ENCODE measurements at regions not wholly inside any gene's neighbourhood (a gene's known extent, or its start where the extent isn't known, plus 50 kb on each side); places are given as distances from the start of the nearest gene placed in this dataset.

- H3K4me3 ChIP-seq = no peak overlapping the region
- intact Hi-C loops (cut with DNase I) = no loop called here
- H3K27me3 ChIP-seq (ENCODE audit: low read depth) = no peaks in the 10 kb centered on the region
- no peaks in the 10 kb centered on the region for H3K36me3 ChIP-seq
- H3K4me1 ChIP-seq = no peaks in the 10 kb centered on the region
- no peak overlapping the region for H3K27ac ChIP-seq
- no peak for ATAC-seq
- no peak for TF ChIP-seq CTCF (IDR thresholded peaks at IDR 0.05)
- no peak for DNase-seq
- H3K9me3 ChIP-seq = no peaks in the 10 kb centered on the region
These were observed 579.8 kb upstream of the CCDC54 start for GRCh38 chr3:106797461-106797860.

- no peak for DNase-seq
- H3K27ac ChIP-seq = no peak overlapping the region
- intact Hi-C loops (cut with DNase I) = no loop called here
- H3K9me3 ChIP-seq = no peaks in the 10 kb centered on the region
- ATAC-seq = no peak
- no peaks in the 10 kb centered on the region for H3K27me3 ChIP-seq (ENCODE audit: low read depth)
- TF ChIP-seq CTCF (IDR thresholded peaks at IDR 0.05) = no peak
- no peaks in the 10 kb centered on the region for H3K36me3 ChIP-seq
- H3K4me1 ChIP-seq = no peaks in the 10 kb centered on the region
- no peak overlapping the region for H3K4me3 ChIP-seq
These were observed 571.6 kb upstream of the CCDC54 start for GRCh38 chr3:106805625-106806024.

- ATAC-seq (no peak), DNase-seq (no peak)
- no peaks in the 10 kb centered on the region for H3K27me3 ChIP-seq (ENCODE audit: low read depth)
- H3K36me3 ChIP-seq = no peaks in the 10 kb centered on the region
- H3K27ac ChIP-seq = no peak overlapping the region
- no peak for TF ChIP-seq CTCF (IDR thresholded peaks at IDR 0.05)
- intact Hi-C loops (cut with DNase I) = no loop called here
- no peaks in the 10 kb centered on the region for H3K4me1 ChIP-seq
- no peak overlapping the region for H3K4me3 ChIP-seq
- H3K9me3 ChIP-seq = no peaks in the 10 kb centered on the region
These were observed 570.3 kb upstream of the CCDC54 start for GRCh38 chr3:106806964-106807363.

GRCh38 chr3:106809041-106809440, 568.2 kb upstream of the CCDC54 start:
- ATAC-seq (no peak), DNase-seq (no peak)
- intact Hi-C loops (cut with DNase I) = no loop called here
- H3K4me1 ChIP-seq = no peaks in the 10 kb centered on the region
- H3K4me3 ChIP-seq = no peak overlapping the region
- H3K27me3 ChIP-seq (ENCODE audit: low read depth) = no peaks in the 10 kb centered on the region
- no peak overlapping the region for H3K27ac ChIP-seq
- no peaks in the 10 kb centered on the region for H3K36me3 ChIP-seq
- no peak for TF ChIP-seq CTCF (IDR thresholded peaks at IDR 0.05)
- no peaks in the 10 kb centered on the region for H3K9me3 ChIP-seq

- Histone ChIP-seq H3K4me1 (no peaks in the 10 kb centered on the region), H3K27ac (no peak overlapping the region), H3K36me3 (no peaks in the 10 kb centered on the region), H3K4me3 (no peak overlapping the region), H3K9me3 (no peaks in the 10 kb centered on the region), H3K27me3 (ENCODE audit: low read depth) (no peaks in the 10 kb centered on the region)
- TF ChIP-seq CTCF (IDR thresholded peaks at IDR 0.05) = no peak
- no peak for DNase-seq
- intact Hi-C loops (cut with DNase I) = no loop called here
- no peak for ATAC-seq
These were observed 567.5 kb upstream of the CCDC54 start for GRCh38 chr3:106809623-106810299.

All from lower lobe of right lung (tissue), 2 donors.